GDM1 (cell line): ENCODE measurements at regions not wholly inside any gene's neighbourhood (a gene's known extent, or its start where the extent isn't known, plus 50 kb on each side); places are given as distances from the start of the nearest gene placed in this dataset.

Experiments used
- DNase-seq: peaks from one replicate; lab custom pipeline; 2025; lab: John Stamatoyannopoulos, UW

- no peak for DNase-seq
Observed at GRCh38 chr11:81744336-81745116, 989.1 kb downstream of the FAM181B start.

DNA sequence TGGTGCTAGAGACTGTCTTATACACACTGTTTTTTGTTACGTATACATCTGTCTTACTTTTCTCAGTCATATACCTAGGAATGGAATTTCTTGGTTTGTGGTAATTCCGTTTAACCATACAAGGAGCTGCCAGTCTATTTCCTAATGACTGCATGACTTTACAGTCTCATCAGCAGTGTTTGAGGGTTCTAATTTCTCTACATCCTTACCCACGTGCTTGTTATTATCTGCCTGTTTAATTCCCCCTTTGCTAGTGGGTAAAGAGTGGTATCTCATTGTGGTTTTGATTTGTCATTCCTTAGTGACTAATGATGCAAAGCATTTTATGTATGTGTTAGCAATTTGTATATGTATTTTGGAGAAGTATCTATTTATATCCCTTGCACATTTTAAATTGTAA is 1008.0 kb downstream of the FAM181B start:
- DNase-seq: no peak

- no peak for DNase-seq
Observed at GRCh38 chr11:81717695-81718094, 1016.0 kb downstream of the FAM181B start.

GRCh38 chr11:81707881-81708280 is 1025.8 kb downstream of the FAM181B start:
- DNase-seq: no peak

- no peak for DNase-seq
Observed at GRCh38 chr11:81705283-81705682, 1028.4 kb downstream of the FAM181B start.

DNA sequence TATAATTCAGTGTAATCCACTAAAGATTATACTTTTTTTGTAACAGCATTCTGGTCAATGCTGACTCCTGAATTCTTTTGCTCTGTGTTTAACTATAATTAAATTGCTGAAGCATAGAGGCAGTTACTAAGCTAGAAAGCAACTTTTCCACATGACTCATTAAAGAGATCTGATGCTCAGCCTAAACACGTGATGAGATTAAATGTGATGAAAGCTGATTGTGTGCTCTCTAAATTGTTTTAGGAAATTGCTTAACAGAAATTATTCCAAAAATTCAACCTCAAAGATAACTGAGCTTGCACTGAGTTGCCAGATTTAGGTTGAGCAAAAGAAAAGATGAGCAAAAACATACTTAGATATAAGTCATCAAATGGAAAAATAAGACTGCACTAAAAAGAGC is 1033.6 kb downstream of the FAM181B start:
- no peak for DNase-seq

DNA sequence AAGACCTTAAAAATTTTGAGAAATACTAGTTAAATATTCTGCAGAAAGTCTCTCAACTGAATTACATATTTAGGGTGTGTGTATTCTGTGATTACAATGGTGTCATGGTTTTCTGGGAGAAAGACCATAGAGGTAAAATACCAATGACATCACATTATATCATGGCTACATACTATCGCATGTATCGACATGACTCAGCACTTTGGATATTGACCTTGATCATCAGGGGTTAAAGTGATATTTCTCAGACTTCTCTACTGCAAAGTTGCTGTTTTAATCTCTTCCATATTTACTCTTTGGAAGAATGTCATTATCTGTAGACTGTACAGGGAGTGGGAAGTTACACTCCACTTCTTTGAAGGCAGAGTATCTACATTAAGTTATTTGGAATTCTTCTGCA is 1046.6 kb downstream of the FAM181B start:
- DNase-seq: no peak

DNA sequence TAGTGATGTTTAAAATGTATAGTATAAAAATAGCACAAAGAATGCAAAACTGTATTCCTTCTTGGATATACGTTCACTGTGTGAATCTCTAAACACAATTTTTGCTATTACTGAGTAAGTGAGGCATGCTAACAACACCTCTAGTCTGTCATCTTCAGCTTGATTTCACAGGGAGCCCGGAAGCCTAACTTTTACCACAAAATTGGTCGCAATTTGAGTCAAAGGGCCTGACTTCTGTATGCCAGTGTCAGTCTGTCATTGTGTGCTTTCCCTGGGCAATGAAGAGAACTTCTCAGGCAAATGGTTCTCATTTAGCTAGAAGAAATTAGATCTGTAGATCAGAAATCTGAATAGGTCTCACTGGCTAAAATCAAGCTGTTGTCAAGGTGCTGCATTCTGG is 1059.5 kb downstream of the FAM181B start:
- no peak for DNase-seq

GRCh38 chr11:81673001-81673400 is 1060.7 kb downstream of the FAM181B start:
- no peak for DNase-seq

GRCh38 chr11:81669935-81670543 is 1063.6 kb downstream of the FAM181B start:
- no peak for DNase-seq

DNA sequence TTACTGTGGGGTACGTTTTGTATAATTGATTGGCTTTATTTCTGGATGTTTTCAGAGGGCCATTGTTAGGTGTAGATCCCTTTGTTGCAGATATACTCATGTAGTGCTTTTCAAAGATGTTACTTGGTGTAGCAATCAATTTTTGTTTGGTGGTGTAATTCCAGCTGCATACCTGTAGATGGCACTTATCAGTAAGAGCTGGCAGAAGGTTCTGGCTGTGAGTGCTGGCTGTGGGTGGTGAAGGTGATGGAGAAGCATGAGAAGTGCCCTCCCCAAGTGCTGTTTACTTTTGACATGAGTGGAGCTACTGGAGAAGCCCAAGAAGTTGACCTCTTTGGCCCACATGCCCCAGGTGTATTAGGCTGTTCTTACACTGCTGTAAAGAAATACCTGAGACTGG is 1074.9 kb downstream of the FAM181B start:
- no peak for DNase-seq

- no peak for DNase-seq
Observed at GRCh38 chr11:81655351-81655750, 1078.3 kb downstream of the FAM181B start.

DNA sequence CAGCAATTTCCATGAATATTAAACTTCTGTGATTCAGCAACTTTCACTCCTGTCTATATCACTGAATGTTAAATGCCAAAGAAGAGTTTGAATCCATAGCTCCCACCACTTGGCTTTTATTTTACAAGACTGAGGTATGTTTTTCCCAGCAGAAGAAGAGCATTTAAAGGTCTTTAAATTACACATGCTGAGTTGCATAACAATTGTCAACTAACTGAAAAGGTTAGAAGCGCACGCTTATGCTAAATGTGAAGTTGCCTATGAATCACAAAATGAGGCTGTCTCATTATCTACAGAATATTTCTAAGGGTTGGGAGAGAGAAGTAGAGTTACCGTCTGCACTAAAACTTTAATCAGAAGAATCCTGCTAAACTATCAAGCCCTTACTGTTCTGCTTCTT is 1086.3 kb downstream of the FAM181B start:
- DNase-seq: no peak

- DNase-seq: no peak
Observed at GRCh38 chr11:81644239-81644840, 1089.3 kb downstream of the FAM181B start.

- DNase-seq: no peak
Observed at GRCh38 chr11:81634483-81634882, 1099.2 kb downstream of the FAM181B start.

DNA sequence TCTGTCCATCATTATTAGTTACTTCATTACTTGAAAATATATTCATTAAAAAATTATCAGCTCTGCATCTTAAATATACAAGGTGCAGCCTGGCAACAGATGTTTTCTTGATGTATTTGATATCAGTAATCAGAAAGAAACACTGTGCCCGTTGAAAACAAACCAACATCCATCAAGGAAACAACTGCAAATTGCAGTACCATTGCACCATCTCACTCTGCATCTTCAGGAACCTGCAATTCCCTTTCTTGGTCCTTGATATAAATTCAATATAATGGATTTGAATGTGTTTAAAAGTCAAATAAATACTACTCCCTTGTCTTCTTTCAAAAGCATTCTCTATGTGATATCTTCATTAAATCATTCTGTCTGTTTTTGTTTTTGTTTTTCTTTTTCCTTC is 1131.2 kb downstream of the FAM181B start:
- DNase-seq: no peak

GRCh38 chr11:81596704-81597103 is 1137.0 kb downstream of the FAM181B start:
- no peak for DNase-seq

- no peak for DNase-seq
Observed at GRCh38 chr11:81585390-81585933, 1148.2 kb downstream of the FAM181B start.

- DNase-seq: no peak
Observed at GRCh38 chr11:81579339-81579738, 1154.3 kb downstream of the FAM181B start.

GRCh38 chr11:81578571-81578970 is 1155.1 kb downstream of the FAM181B start:
- DNase-seq: no peak

- no peak for DNase-seq
Observed at GRCh38 chr11:81574301-81574700, 1159.4 kb downstream of the FAM181B start.

GRCh38 chr11:81573367-81573766 is 1160.3 kb downstream of the FAM181B start:
- no peak for DNase-seq

DNA sequence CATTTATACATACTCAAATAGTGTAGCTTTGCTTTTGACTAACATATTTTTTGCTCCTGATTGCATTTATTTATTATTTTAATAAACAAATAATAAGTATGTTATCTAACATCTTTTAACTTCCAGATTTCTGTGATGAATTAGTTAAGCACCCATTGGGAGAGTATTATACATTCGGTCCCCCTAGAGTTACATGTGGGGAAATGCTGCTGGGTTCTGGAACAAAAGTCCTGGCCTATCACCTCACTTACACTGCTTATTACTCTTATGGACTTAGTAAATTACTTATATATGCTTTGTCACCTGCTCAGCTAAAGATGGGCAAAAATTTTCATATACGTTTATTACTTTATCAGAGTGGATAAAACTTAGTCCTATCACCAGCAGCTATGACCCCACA is 1163.0 kb downstream of the FAM181B start:
- DNase-seq: no peak
